ENCODE measurements at regions not wholly inside any gene's neighbourhood (a gene's known extent, or its start where the extent isn't known, plus 50 kb on each side); places are given as distances from the start of the nearest gene placed in this dataset.

- DNase-seq (no peak), ATAC-seq (ENCODE audit: insufficient read depth, low FRiP score) (no peak)
- Histone ChIP-seq H3K9ac (ENCODE audit: insufficient read depth in 1 of 2, low read length in 2 of 2) (no peak overlapping the region), H3K36me3 (ENCODE audit: control insufficient read depth in 4 of 4, insufficient read depth in 4 of 4, low read length in 4 of 4) (peaks cover 0 to 9% (median 0%) of the 10 kb centered on the region in 4 donors), H3K27me3 (ENCODE audit: control insufficient read depth in 3 of 3, insufficient read depth in 3 of 3, low read length in 2 of 3) (no peaks in the 10 kb centered on the region), H3K4me1 (ENCODE audit: control insufficient read depth in 5 of 5, insufficient read depth in 5 of 5, low read length in 5 of 5) (peaks cover 0 to 19% (median 0%) of the 10 kb centered on the region in 5 donors), H3K9me3 (ENCODE audit: control insufficient read depth in 4 of 4, insufficient read depth in 3 of 4, low read length in 3 of 4) (peaks cover 0 to 3% (median 0%) of the 10 kb centered on the region in 4 donors), H3K4me3 (no peak overlapping the region), H3K27ac (ENCODE audit: low read depth in 1 of 2, low read length in 1 of 2) (no peak overlapping the region)
- WGBS, 2 donors = 68 to 82% methylated on average over 12 of the region's 12 CpGs
- TF ChIP-seq CTCF (IDR thresholded peaks at IDR 0.05; ENCODE audit: control extremely low read depth, extremely low read depth) = no peak
Observed at GRCh38 chr14:101001311-101002069, 98.0 kb upstream of the RTL1 start.

- H3K9me3 ChIP-seq (ENCODE audit: control insufficient read depth in 4 of 4, insufficient read depth in 3 of 4, low read length in 3 of 4) = peaks cover 0 to 3% (median 0%) of the 10 kb centered on the region in 4 donors
- TF ChIP-seq CTCF (IDR thresholded peaks at IDR 0.05; ENCODE audit: control extremely low read depth, extremely low read depth) = no peak
- H3K27ac ChIP-seq (ENCODE audit: low read depth in 1 of 2, low read length in 1 of 2) = no peak overlapping the region
- peaks cover 0 to 19% (median 0%) of the 10 kb centered on the region in 5 donors for H3K4me1 ChIP-seq (ENCODE audit: control insufficient read depth in 5 of 5, insufficient read depth in 5 of 5, low read length in 5 of 5)
- H3K36me3 ChIP-seq (ENCODE audit: control insufficient read depth in 4 of 4, insufficient read depth in 4 of 4, low read length in 4 of 4) = peaks cover 0 to 9% (median 0%) of the 10 kb centered on the region in 4 donors
- H3K9ac ChIP-seq (ENCODE audit: insufficient read depth in 1 of 2, low read length in 2 of 2) = no peak overlapping the region
- no peak for DNase-seq
- ATAC-seq (ENCODE audit: insufficient read depth, low FRiP score) = no peak
- H3K27me3 ChIP-seq (ENCODE audit: control insufficient read depth in 3 of 3, insufficient read depth in 3 of 3, low read length in 2 of 3) = no peaks in the 10 kb centered on the region
- WGBS, 2 donors = 74 to 83% methylated on average over 7 of the region's 7 CpGs
- H3K4me3 ChIP-seq = no peak overlapping the region
Observed at GRCh38 chr14:101002738-101003137, 99.2 kb upstream of the RTL1 start.

GRCh38 chr14:101004176-101004575 is 100.7 kb upstream of the RTL1 start:
- 81 to 90% methylated on average over 9 of the region's 9 CpGs for WGBS, 2 donors
- no peak for DNase-seq
- peaks cover 0 to 19% (median 0%) of the 10 kb centered on the region in 5 donors for H3K4me1 ChIP-seq (ENCODE audit: control insufficient read depth in 5 of 5, insufficient read depth in 5 of 5, low read length in 5 of 5)

More at GRCh38 chr14:101004176-101004575, 100.7 kb upstream of the RTL1 start:
- Histone ChIP-seq H3K36me3 (ENCODE audit: control insufficient read depth in 4 of 4, insufficient read depth in 4 of 4, low read length in 4 of 4) (peaks cover 0 to 9% (median 0%) of the 10 kb centered on the region in 4 donors), H3K9me3 (ENCODE audit: control insufficient read depth in 4 of 4, insufficient read depth in 3 of 4, low read length in 3 of 4) (peaks cover 0 to 5% (median 0%) of the 10 kb centered on the region in 4 donors), H3K9ac (ENCODE audit: insufficient read depth in 1 of 2, low read length in 2 of 2) (no peak overlapping the region), H3K4me3 (no peak overlapping the region), H3K27ac (ENCODE audit: low read depth in 1 of 2, low read length in 1 of 2) (no peak overlapping the region), H3K27me3 (ENCODE audit: control insufficient read depth in 3 of 3, insufficient read depth in 3 of 3, low read length in 2 of 3) (no peaks in the 10 kb centered on the region)
- no peak for ATAC-seq (ENCODE audit: insufficient read depth, low FRiP score)
- TF ChIP-seq CTCF (IDR thresholded peaks at IDR 0.05; ENCODE audit: control extremely low read depth, extremely low read depth) = no peak
